ENCODE measurements at regions not wholly inside any gene's neighbourhood (a gene's known extent, or its start where the extent isn't known, plus 50 kb on each side); places are given as distances from the start of the nearest gene placed in this dataset.

DNA sequence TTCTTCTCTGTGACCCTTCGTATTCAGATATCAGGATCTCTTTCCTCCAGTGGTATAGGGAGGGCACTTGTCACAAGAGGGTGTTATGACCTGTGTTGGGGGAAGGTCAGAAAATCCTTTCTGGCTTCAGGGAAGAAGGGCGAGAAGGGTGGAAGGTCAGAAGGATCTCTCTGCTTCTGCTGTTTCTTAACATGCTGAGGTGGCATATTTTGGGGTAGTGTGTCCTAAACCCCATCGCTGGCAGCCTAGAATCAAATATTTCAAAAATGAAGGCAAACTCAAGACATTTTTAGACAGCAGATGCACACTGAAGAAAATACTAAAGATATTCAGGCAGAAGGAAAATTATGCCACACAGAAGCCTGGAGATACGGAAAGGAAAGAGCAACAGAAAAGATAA, 207.6 kb downstream of the TM2D1 start:
- POLR2A ChIA-PET = no interaction called here
- no peak overlapping the region for H3K27ac Mint-ChIP-seq
- CTCF ChIA-PET = no interaction called here
- ATAC-seq = no peak
- H3K27me3 Mint-ChIP-seq (ENCODE audit: low read depth) = no peaks in the 10 kb centered on the region
- H3K4me3 Mint-ChIP-seq = no peak overlapping the region
- no peaks in the 10 kb centered on the region for H3K9me3 Mint-ChIP-seq
- TF ChIP-seq CREB1 (CRISPR knock-in tag; IDR thresholded peaks at IDR 0.05) (no peak), OVOL2 (CRISPR knock-in tag; IDR thresholded peaks at IDR 0.05; ENCODE audit: borderline replicate concordance) (no peak), ZNF317 (CRISPR knock-in tag; IDR thresholded peaks at IDR 0.05; ENCODE audit: borderline replicate concordance, low read depth) (no peak), TEAD4 (CRISPR knock-in tag; IDR thresholded peaks at IDR 0.05) (no peak), JAZF1 (CRISPR knock-in tag; IDR thresholded peaks at IDR 0.05) (no peak), ESRRA (CRISPR knock-in tag; IDR thresholded peaks at IDR 0.05; ENCODE audit: borderline replicate concordance) (no peak), FOXK1 (CRISPR knock-in tag; IDR thresholded peaks at IDR 0.05) (no peak)
- TF ChIP-seq, protein P1, sequence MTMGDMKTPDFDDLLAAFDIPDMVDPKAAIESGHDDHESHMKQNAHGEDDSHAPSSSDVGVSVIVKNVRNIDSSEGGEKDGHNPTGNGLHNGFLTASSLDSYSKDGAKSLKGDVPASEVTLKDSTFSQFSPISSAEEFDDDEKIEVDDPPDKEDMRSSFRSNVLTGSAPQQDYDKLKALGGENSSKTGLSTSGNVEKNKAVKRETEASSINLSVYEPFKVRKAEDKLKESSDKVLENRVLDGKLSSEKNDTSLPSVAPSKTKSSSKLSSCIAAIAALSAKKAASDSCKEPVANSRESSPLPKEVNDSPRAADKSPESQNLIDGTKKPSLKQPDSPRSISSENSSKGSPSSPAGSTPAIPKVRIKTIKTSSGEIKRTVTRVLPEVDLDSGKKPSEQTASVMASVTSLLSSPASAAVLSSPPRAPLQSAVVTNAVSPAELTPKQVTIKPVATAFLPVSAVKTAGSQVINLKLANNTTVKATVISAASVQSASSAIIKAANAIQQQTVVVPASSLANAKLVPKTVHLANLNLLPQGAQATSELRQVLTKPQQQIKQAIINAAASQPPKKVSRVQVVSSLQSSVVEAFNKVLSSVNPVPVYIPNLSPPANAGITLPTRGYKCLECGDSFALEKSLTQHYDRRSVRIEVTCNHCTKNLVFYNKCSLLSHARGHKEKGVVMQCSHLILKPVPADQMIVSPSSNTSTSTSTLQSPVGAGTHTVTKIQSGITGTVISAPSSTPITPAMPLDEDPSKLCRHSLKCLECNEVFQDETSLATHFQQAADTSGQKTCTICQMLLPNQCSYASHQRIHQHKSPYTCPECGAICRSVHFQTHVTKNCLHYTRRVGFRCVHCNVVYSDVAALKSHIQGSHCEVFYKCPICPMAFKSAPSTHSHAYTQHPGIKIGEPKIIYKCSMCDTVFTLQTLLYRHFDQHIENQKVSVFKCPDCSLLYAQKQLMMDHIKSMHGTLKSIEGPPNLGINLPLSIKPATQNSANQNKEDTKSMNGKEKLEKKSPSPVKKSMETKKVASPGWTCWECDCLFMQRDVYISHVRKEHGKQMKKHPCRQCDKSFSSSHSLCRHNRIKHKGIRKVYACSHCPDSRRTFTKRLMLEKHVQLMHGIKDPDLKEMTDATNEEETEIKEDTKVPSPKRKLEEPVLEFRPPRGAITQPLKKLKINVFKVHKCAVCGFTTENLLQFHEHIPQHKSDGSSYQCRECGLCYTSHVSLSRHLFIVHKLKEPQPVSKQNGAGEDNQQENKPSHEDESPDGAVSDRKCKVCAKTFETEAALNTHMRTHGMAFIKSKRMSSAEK (CRISPR knock-in tag; IDR thresholded peaks at IDR 0.05; ENCODE audit: borderline replicate concordance) = no peak
- peaks cover 11% of the 10 kb centered on the region for H3K4me1 Mint-ChIP-seq
- no peak for DNase-seq (ENCODE audit: low spot score)
- H3K36me3 Mint-ChIP-seq = no peaks in the 10 kb centered on the region

DNA sequence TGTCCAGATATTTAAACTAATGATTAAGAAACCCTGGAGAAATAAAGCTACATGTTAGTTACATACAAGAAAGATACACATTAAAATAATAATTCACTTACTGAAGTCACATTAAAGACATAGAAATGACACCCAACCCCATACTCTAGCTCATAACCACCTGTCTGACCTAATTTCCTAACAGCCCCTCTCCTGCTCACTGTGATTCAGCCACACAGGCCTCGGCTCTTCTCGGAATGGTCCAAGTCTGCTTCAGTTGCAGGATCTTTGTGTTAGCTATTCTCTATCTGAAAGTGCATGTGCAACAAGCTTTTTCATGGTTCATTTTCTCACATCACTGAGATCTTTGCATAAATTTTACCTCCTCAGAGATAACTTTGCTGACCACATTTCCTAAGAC, 209.8 kb downstream of the TM2D1 start:
- DNase-seq (ENCODE audit: low spot score) (no peak), ATAC-seq (no peak)
- no peak overlapping the region for H3K4me3 Mint-ChIP-seq
- peaks cover 11% of the 10 kb centered on the region for H3K4me1 Mint-ChIP-seq
- ChIA-PET CTCF (no interaction called here), POLR2A (no interaction called here)
- no peak overlapping the region for H3K27ac Mint-ChIP-seq
- H3K27me3 Mint-ChIP-seq (ENCODE audit: low read depth) = no peaks in the 10 kb centered on the region; the same call in none of the 2 replicates
- no peaks in the 10 kb centered on the region for H3K36me3 Mint-ChIP-seq
- 0 out of 2 replicates have a peak, but pooled peaks cover 3% of the 10 kb centered on the region for H3K9me3 Mint-ChIP-seq
- no peak for TF ChIP-seq KAT7 (CRISPR knock-in tag; IDR thresholded peaks at IDR 0.05; ENCODE audit: borderline replicate concordance)
- no peak for TF ChIP-seq FOXP4 (CRISPR knock-in tag; IDR thresholded peaks at IDR 0.05)
- TF ChIP-seq, protein P2, sequence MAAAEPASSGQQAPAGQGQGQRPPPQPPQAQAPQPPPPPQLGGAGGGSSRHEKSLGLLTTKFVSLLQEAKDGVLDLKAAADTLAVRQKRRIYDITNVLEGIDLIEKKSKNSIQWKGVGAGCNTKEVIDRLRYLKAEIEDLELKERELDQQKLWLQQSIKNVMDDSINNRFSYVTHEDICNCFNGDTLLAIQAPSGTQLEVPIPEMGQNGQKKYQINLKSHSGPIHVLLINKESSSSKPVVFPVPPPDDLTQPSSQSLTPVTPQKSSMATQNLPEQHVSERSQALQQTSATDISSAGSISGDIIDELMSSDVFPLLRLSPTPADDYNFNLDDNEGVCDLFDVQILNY (CRISPR knock-in tag; IDR thresholded peaks at IDR 0.05) = no peak
- no peak for TF ChIP-seq FOXJ3 (CRISPR knock-in tag; IDR thresholded peaks at IDR 0.05; ENCODE audit: borderline replicate concordance)
- TF ChIP-seq MAX (CRISPR knock-in tag; IDR thresholded peaks at IDR 0.05) = no peak
- no peak for TF ChIP-seq ATF3 (CRISPR knock-in tag; conservative IDR thresholded peaks at IDR 0.05)
- TF ChIP-seq, protein P3, sequence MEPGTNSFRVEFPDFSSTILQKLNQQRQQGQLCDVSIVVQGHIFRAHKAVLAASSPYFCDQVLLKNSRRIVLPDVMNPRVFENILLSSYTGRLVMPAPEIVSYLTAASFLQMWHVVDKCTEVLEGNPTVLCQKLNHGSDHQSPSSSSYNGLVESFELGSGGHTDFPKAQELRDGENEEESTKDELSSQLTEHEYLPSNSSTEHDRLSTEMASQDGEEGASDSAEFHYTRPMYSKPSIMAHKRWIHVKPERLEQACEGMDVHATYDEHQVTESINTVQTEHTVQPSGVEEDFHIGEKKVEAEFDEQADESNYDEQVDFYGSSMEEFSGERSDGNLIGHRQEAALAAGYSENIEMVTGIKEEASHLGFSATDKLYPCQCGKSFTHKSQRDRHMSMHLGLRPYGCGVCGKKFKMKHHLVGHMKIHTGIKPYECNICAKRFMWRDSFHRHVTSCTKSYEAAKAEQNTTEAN (CRISPR knock-in tag; IDR thresholded peaks at IDR 0.05) = no peak
- TF ChIP-seq NR1H2 (CRISPR knock-in tag; IDR thresholded peaks at IDR 0.05) = no peak
- TF ChIP-seq NR3C1 (CRISPR knock-in tag; conservative IDR thresholded peaks at IDR 0.05; ENCODE audit: low read depth) = no peak
- no peak for TF ChIP-seq EMX1 (CRISPR knock-in tag; IDR thresholded peaks at IDR 0.05)
- TF ChIP-seq, protein P4, sequence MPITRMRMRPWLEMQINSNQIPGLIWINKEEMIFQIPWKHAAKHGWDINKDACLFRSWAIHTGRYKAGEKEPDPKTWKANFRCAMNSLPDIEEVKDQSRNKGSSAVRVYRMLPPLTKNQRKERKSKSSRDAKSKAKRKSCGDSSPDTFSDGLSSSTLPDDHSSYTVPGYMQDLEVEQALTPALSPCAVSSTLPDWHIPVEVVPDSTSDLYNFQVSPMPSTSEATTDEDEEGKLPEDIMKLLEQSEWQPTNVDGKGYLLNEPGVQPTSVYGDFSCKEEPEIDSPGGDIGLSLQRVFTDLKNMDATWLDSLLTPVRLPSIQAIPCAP (CRISPR knock-in tag; IDR thresholded peaks at IDR 0.05) = no peak
- TF ChIP-seq RELA (CRISPR knock-in tag; IDR thresholded peaks at IDR 0.05; ENCODE audit: borderline replicate concordance) = no peak
- no peak for TF ChIP-seq TCF7 (CRISPR knock-in tag; IDR thresholded peaks at IDR 0.05; ENCODE audit: low read depth)
- TF ChIP-seq, protein P5, sequence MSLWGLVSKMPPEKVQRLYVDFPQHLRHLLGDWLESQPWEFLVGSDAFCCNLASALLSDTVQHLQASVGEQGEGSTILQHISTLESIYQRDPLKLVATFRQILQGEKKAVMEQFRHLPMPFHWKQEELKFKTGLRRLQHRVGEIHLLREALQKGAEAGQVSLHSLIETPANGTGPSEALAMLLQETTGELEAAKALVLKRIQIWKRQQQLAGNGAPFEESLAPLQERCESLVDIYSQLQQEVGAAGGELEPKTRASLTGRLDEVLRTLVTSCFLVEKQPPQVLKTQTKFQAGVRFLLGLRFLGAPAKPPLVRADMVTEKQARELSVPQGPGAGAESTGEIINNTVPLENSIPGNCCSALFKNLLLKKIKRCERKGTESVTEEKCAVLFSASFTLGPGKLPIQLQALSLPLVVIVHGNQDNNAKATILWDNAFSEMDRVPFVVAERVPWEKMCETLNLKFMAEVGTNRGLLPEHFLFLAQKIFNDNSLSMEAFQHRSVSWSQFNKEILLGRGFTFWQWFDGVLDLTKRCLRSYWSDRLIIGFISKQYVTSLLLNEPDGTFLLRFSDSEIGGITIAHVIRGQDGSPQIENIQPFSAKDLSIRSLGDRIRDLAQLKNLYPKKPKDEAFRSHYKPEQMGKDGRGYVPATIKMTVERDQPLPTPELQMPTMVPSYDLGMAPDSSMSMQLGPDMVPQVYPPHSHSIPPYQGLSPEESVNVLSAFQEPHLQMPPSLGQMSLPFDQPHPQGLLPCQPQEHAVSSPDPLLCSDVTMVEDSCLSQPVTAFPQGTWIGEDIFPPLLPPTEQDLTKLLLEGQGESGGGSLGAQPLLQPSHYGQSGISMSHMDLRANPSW (CRISPR knock-in tag; conservative IDR thresholded peaks at IDR 0.05; ENCODE audit: low read depth) = no peak
